AG08396 (cell line): ENCODE measurements at regions not wholly inside any gene's neighbourhood (a gene's known extent, or its start where the extent isn't known, plus 50 kb on each side); places are given as distances from the start of the nearest gene placed in this dataset.
"Not testable (repeated sequence)": the region's sequence is repeated elsewhere in the genome, so short reads cannot be mapped to it uniquely, and the experiment has no call there.

ENCODE experiments used
- DNase-seq: peaks from one replicate; pipeline ENCODE4 v3.0.0; 2012; ENCODE audit warnings: low spot score, mixed read lengths

DNA sequence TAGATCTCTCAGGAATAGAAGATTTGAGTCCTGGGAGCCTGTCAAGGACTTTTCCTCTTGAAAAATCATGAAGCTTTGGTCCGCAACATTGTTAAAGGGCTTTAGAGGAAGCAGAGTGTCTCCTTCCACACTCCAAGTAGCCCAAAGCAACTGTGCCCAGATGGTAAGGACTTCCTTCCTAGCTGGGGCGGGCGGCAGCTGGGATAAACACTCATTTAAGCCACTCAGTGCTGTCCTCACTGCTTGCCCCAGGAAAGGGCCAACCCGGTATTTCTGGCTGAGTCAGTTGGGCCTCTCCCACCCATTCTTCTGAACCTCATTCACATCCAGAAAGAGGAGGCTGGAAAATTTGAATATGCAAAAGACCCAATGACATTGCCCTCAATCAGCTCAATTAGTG is 144.3 kb downstream of the CHIC2 start:
- no peak for DNase-seq

DNA sequence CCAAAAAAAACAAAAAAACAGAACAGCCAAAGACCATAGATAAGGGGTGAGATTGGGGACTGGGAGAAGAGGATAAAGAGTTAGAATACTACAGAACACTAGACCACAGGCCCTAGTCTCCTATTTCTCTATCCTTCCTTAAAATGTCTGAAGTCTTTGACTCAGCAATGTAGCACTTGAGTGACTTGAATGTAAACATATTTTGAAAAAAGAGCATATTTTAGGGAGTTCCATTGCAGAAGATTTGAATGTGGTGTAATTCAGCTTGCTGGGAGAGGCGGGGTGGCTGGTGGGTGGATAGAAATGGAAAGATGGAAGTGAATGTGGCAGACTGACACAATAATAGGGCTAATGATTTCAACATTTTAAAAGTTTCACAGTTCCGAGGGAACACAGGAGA is 144.9 kb downstream of the CHIC2 start:
- DNase-seq: no peak

DNA sequence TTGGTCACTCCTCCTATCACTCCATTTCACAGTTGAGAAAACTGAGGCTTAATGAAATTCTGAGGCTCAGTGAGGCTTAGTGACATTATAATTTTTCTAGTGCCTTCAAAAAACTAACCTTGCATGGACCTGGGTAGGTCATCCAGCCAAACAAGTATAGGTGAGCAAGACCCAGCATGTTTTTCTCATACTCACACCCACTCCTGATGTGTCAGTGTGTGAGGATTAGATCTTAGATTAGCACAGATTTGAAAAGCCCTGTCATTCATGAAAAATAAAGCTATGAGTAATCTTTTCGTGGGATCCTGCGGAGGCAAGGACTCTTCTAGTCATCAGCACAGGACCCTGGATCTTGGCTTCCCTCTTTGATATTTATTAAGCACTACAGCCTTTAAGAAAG is 146.7 kb downstream of the CHIC2 start:
- no peak for DNase-seq

DNA sequence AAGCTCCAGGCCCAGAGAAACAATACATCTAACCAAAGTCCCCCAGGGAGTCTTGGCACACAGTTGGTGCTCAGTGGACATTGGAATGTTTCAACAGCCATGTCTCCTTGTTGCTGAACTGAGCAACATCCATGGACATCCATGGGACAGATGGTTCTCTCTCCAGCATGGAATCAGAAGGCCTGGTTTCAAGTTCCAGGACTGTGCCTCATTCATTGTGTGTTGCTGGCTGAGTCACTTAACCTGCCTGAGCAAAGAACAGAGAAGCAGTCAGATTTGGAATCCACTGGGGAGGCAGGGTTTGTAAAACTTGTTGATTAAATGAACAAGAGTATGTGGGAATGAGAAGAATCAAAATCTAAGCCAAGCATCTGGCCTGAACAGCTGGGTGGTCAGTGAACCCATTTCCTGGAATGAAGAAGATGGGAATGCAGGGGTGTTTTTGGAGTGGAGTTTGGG is 147.9 kb downstream of the CHIC2 start:
- DNase-seq: no peak

DNA sequence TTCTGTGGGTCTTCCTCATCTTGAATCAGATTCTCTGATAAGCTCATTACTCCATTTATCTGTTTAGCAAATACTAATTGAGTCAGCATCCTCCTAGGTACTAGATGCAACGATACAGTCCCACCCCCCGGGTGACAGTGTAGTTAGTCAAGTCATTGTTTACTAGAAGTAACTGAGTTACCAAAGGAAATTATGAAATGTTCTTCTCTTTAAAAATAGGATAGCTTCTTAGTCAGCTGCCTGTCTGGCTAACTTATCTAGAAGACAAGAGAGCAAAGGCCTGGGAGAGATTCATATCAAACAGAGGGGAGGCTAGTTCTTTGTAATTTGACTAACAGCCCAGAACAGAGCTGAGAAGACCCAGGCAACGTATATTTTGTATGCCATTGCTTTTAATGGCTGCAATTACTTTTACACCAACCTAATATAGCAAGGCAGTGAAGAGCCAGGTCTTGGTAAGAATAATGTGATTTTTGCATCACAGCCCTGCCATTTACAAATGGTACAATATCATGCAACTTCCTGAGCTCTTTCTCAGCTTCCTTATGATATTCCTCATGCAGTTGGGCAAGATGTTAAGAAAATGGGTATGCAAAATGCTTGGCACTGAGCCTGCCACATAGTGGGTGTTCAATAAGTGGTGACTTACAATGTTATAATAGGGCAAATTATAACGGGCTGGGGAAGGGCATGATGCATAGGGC is 149.9 kb downstream of the CHIC2 start:
- peak; percentile 60 for DNase-seq

DNA sequence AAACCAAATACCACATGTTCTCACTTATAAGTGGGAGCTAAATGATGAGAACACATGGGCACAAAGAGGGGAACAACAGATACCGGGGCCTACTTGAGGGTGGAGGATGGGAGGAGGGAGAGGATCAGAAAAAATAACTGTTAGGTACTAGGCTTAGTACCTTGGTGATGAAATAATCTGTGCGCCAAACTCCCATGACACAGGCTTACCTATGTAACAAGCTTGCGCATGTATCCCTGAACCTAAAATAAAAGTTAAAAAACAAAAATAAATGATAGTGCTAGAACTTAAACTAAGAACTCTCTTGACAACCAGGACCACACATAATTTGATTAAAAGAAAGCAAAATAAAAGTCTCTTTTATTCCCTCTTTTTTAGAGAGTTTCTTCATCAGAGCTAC is 150.6 kb downstream of the CHIC2 start:
- no peak for DNase-seq

DNA sequence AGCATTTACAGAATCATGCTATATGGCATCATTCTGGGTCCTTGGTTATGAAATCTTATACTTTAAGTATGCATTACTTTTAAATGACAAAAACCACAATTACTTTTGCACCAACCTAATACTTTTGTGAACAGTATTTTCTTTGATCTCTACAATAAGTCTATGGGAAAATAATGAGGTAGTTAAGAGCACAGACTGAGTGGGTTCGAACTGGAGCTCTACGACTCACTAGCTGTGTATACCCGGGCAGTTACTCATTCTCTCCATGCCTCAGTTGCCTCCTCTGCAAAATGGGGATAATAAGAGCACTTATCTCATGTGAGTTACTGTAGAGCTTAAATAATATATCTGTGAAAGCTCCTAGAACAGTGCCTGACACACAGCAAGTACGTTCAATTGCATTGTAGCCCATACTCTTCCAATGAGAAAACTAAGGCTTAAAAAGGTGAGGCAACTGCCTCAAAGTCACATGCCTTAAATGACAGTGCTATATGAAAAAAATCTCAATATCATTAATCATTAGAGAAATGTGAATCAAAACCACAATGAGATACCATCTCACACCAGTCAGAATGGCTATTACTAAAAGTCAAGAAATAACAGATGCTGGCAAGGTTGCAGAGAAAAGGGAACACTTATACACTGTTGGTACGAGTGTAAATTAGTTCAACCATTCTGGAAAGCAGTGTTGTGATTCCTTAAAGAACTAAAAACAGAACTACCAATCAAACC is 151.5 kb downstream of the CHIC2 start:
- no peak for DNase-seq

DNA sequence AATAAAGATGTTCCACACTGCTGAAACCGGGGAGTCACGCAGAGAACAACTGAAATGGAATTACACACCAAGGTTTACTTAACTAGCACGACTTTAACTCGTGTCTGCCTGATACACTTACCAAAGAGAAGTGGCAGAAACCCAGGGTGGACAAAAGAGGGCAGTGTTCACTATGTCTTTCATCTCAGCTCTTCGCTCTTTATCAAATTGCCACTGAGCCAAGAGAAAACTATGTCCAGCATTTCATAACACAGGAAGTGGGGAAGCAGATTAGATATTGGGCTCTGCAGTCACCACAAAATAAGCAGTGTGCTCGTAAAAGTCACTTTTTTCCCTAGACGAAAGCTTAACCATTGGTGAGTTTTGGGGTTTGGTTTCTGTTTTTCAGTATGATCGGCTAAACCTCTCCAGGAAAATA is 155.7 kb downstream of the CHIC2 start:
- DNase-seq: peak; percentile 56

DNA sequence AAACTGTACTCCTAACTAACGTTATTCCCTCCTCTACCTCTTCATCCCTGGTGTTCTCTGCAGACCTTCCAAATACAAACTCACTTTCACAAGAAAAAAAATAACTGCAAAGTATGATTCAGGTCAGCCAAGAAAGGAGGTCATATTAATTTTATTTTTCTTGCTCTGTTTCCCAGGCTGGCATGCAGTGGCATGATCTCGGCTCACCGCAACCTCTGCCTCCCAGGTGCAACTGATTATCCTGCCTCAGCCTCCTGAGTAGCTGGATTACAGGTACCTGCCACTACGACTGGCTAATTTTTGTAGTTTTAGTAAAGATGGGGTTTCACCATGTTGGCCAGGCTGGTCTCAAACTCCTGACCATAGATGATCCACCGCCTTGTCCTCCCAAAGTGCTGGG is 156.6 kb downstream of the CHIC2 start:
- no peak for DNase-seq

DNA sequence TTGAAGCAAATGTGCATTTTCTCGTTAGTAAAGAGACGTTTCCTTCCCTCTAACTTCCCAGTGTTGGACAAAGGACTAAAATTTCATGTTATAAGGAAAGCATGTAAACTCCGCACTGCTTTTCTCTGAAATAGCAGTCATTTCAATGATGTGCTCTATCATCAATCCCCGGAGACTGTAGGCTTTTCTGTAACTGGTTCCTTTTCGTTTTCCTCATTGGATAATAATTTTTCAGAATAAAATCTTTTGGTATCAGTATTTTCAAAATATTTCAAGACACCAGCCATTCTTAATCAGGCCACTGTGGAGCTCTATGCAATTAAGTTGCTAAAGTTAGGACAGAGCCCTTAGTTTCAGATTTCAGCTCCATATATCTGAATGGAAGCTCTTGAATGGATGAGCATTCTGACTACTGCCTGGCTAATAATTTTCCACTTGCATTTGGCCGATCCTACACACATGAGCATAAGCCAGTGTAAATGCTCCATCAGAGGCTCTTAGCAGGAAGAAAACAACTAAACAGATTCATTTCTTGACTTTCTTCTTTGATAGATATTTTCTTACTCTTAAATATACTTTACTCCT is 157.7 kb downstream of the CHIC2 start:
- DNase-seq: no peak

DNA sequence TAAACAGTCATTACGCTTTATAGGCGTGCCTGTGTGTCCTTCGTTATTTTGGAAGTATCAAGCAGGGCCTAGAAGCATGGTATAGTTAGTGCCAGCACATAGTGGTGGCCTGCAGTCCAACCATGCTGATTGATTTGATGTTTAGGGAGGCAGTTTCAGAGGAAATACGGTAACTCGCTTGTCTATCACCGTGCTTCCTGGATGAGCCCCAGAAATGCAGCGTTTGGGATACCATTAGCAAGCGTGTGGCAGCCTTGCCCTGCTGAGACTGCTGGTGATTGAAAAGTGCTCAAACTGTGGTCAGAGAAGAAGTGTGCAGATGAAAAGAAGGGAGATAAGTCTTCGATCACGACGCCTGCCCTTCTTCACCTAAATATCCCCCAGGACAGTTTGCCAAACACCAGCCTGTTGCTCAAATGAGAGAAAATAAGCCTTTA is 158.4 kb downstream of the CHIC2 start:
- DNase-seq: peak; percentile 28

DNA sequence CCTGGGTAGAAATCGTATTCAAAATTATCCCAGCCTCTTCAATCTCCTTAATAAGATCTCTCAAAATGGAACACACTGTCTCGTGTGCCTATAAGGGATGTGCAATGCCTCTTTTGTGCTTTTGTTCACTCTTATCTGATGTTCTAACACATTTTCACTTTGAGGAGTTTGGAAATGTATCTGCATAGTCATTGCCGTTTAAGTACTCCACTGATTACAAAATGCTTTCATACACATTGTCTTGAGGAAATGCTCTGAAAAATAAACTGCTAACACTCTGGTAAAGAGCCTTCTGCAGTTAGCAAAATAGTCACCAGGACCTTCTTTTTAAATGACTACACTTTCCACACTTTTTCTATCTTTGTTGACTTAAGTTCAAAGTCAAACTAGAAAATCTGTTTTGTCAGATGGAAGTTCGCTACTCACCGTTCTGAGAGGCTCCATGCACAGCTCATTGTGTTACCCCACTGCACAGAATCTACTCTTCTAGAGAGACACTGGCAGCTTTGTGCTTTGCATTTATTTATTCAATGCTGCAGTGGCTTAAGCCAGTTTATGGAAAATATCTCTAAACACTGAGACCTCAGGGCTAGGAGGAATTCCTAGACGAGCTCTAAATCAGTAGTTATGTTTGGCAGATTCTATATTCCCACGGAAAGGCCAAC is 159.0 kb downstream of the CHIC2 start:
- no peak for DNase-seq

DNA sequence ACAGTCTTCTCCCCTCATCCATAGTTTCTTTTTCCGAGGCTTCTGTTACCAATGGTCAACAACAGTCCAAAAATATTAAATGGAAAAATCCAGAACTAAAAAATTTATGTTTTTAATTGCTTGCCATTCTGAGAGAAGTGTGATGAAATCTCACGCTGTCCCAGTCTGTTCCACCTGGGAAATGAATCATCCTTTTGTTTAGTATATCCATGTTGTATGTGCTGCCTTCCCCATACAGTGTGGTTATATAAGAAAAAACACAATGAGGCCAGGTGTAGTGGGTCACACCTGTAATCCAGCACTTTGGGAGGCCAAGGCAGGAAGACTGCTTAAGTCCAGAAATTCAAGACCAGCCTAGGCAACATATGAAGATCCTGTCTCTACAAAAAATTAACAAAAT is 161.6 kb downstream of the CHIC2 start:
- no peak for DNase-seq

DNA sequence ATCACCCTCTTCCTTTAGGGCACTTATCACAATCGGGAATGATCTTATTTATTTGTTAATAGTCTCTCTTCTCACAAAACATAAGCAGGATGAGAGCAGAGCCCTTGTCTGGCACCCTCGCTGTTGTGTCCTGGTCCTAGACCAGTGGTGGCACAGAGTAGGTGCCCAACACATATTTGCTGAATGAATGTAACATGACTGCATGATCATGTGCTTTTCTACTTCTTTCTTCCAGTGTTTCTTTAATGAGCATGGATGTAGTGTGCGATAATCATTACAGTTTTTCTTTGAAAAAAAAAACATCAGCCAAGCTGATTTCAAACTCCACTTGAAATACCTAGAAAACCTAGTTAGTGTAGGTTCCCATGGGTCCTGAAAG is 164.1 kb downstream of the CHIC2 start:
- no peak for DNase-seq

DNA sequence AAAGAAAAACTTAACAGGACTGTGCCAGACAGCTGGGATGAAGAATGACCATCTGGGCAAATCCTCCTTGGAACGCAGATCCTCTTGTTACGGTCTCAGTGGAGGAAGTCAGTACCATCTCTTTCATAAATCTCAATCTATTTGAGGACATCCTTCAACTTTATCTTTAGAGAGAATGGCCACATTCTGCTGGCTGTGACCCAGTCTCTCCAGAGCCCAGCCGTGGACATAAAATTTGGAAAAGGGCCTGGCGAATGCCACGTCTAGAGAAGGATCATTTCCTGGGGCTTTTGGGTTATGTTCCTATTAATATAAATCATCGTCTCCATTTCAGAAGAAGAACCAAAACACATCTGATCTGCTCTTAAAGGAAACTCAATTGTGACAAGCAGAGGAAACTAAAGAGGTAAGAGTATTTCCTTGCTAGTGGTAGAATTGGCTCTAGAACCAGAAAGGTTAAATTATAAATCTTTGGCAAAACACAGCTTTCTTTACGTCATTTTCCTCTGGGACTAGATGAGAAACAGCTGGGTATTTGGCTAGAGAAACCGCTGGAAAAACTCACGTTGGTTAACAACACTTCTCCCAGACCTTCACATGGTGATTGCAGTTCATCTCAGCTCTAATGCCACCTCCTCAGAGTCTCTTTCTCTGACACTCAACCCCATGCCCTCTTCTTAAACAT is 164.7 kb downstream of the CHIC2 start:
- peak; percentile 55 for DNase-seq

DNA sequence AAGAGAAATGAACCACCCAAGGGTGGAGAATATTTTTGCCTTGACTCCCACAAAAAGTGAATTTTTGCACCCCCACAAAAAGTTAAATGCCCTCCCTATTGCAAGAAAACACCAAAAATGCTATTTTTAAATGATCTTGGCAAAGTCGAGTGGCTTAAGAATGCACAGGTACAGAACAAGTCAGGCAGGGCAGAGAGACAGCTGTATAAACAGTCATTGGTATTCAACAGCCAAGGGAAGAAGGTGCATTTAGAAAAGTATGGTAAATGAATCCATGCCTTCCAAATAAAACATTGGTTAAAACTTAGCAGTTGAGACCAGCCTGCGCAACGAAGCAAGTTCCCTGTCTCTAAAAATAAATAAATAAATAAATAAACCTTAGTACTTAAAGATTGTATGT is 169.3 kb downstream of the CHIC2 start:
- no peak for DNase-seq

DNA sequence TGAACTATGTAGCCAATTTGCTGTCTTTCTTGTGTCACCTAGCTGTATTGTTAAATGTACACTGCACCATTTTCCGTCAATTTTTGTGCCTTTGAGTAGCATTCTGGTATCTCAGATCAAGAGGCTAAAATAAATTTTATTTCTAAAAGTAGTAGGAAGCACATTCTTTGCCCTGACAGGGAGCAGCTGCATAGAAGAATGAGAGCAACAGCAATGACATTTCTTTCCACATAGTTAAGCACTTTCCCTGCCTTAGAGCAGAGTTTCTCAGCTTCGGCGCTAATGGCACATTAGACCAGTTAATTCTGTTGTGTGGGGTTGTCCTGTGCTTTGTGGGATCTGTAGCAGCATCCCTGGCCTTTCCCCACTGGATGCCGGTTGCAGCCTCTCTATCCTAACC is 173.9 kb downstream of the CHIC2 start:
- no peak for DNase-seq

DNA sequence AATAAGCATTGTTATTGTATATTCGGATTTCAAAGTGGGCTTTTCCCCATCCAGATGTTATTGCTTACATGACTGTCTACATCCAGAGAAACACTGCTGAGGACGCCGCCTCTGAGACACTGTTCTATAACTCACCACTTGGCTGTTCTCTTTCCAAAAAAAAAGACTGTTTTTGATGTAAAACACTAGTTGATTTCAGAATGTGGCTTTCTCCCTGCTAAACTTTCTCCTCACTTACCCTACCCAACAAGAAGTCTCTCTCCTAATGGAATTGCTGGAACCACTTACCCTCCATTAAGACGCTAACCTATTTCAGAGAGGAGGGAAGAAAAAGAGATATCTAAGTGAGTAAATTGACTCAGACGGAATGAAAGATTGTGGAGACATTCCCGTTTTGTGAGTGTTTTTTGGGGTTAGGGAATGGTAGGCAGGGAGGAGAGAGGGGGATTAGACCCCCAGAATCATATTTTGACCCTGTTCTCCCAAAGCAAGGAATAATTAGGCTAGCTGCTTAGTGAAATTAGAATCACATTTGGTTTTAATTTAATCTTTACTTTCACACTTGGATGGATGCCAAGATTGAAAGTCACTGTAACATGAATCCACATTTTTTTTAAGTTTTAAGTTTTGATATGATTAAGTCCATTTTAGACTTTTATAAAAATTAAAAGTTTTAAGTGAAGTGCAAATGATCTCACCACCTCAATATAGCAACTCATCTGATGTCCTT is 174.9 kb downstream of the CHIC2 start:
- DNase-seq: no peak

DNA sequence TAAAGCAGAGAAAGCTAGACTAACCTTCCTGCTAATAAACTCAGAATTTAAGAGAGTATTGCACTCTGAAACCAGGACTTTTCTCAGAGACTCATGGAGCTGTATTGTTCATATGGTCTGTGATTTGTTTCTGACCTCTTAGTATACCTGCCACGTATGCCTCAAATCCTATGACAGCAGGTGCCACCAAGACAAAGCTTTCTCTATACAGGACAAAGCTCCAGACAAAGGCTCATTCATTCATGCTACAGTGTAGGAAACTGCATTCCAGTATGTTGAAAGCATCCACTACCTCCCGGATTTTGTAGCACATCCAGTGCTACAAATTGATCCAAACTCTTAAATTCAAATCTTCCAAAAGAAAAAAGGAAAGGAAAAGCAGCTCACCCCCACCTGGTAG is 178.3 kb downstream of the CHIC2 start:
- DNase-seq: no peak

DNA sequence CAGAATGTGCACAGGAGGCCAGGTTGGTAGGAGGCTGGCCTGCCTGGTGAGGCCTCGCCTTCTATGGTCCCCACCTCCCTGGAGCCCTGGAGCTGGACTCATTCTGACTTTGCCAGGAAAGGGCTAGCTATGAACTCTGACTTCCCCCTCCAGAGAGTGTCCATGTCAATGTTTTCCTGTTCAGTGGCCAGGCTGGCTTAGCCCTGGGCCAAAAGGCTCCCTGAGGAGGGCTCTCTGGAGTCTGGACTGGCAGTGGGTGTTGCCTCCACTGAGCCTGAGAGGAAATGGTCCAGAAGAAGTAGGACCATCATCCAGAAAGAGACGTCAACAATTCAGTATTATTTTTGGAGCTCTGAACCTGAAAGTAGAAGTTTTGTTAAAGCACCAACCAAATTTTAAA is 178.7 kb downstream of the CHIC2 start:
- no peak for DNase-seq

DNA sequence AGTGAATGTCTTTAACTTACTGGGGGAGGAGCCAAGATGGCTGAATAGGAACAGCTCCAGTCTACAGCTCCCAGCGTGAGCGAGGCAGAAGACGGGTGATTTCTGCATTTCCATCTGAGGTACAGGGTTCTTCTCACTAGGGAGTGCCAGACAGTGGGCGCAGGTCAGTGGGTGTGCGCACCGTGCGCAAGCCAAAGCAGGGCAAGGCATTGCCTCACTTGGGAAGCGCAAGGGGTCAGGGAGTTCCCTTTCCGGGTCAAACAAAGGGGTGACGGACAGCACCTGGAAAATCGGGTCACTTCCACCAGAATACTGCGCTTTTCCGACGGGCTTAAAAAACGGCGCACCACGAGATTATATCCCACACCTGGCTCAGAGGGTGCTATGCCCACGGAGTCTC is 187.3 kb downstream of the CHIC2 start:
- DNase-seq: not testable (repeated sequence)

DNA sequence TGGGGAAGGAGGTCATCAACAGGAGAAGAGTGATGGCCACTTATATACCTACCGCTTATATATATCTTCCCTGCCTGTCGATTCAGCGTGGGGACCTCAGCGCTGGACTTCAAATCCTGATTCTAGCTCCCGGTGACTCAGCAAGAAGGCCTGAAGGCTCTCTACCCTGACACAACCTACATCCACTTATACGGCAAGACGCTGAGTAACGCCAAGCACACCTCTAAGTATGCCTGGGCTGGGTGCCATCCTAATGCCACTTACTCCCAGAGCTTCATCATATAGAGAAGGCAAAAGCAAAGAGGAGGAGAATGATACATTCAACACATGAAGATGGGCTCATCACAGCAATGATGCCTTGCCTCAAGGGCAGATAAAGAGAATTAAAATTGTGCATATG is 198.3 kb downstream of the CHIC2 start:
- no peak for DNase-seq
